GM18508 (cell line): ENCODE measurements at regions not wholly inside any gene's neighbourhood (a gene's known extent, or its start where the extent isn't known, plus 50 kb on each side); places are given as distances from the start of the nearest gene placed in this dataset.
"Not testable (repeated sequence)": the region's sequence is repeated elsewhere in the genome, so short reads cannot be mapped to it uniquely, and the experiment has no call there.

Source experiments
- ATAC-seq: cut with Tn5 transposase; IDR thresholded peaks from one replicate; pipeline ENCODE4 v1.9.1; 2021; ENCODE audit warnings: moderate number of reproducible peaks; ENCODE audit not compliant: insufficient read depth, unreplicated experiment

- no peak for ATAC-seq
These were observed 1020.2 kb downstream of the NR2F1-AS1 start for GRCh38 chr5:92560698-92561401.

- no peak for ATAC-seq
These were observed 1021.2 kb downstream of the NR2F1-AS1 start for GRCh38 chr5:92559781-92560180.

- no peak for ATAC-seq
These were observed 1021.7 kb downstream of the NR2F1-AS1 start for GRCh38 chr5:92559331-92559730.

- no peak for ATAC-seq
These were observed 1024.3 kb downstream of the NR2F1-AS1 start for GRCh38 chr5:92556747-92557146.

GRCh38 chr5:92554447-92555085 is 1026.5 kb downstream of the NR2F1-AS1 start:
- no peak for ATAC-seq

GRCh38 chr5:92553326-92553725 is 1027.7 kb downstream of the NR2F1-AS1 start:
- no peak for ATAC-seq

GRCh38 chr5:92552206-92553160 is 1028.5 kb downstream of the NR2F1-AS1 start:
- no peak for ATAC-seq

- no peak for ATAC-seq
These were observed 1032.7 kb downstream of the NR2F1-AS1 start for GRCh38 chr5:92548346-92548745.

GRCh38 chr5:92544596-92544995 is 1036.4 kb downstream of the NR2F1-AS1 start:
- ATAC-seq: no peak

GRCh38 chr5:92544036-92544435 is 1037.0 kb downstream of the NR2F1-AS1 start:
- no peak for ATAC-seq

GRCh38 chr5:92543201-92543600 is 1037.8 kb downstream of the NR2F1-AS1 start:
- no peak for ATAC-seq

GRCh38 chr5:92542017-92542416 is 1039.0 kb downstream of the NR2F1-AS1 start:
- ATAC-seq: not testable (repeated sequence)

GRCh38 chr5:92527311-92528078 is 1053.5 kb downstream of the NR2F1-AS1 start:
- peak; percentile 65 for ATAC-seq

GRCh38 chr5:92525131-92525530 is 1055.9 kb downstream of the NR2F1-AS1 start:
- ATAC-seq: no peak

GRCh38 chr5:92519811-92520632 is 1061.0 kb downstream of the NR2F1-AS1 start:
- ATAC-seq: no peak

- peak; percentile 99 for ATAC-seq
These were observed 1062.6 kb downstream of the NR2F1-AS1 start for GRCh38 chr5:92518318-92518904.

- no peak for ATAC-seq
These were observed 1066.1 kb downstream of the NR2F1-AS1 start for GRCh38 chr5:92514896-92515295.

GRCh38 chr5:92513067-92513466 is 1068.0 kb downstream of the NR2F1-AS1 start:
- ATAC-seq: no peak

- no peak for ATAC-seq
These were observed 1072.7 kb downstream of the NR2F1-AS1 start for GRCh38 chr5:92508271-92508670.
